ENCODE measurements at regions not wholly inside any gene's neighbourhood (a gene's known extent, or its start where the extent isn't known, plus 50 kb on each side); places are given as distances from the start of the nearest gene placed in this dataset.

DNA sequence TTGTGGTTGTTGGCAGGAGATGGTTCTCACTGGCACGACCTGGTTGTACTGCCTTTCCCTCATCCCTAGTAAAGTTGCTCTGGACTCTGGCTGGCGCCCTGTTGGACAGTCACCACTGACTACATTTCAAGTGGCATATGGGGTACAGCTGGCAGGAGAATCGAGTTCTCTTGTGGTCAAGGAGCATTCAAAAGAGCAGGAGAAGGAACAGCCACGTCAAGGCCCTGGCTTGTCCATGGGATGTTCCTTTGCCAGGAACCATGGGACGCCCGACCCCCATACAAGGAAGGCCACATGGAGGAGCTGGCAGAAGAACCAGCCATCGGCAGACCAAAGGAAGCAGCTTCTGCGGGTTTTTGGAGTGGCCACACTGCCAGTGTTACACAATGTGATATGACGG is 87.0 kb upstream of the SLC25A13 start:
- H3K4me3 ChIP-seq (replicated peaks in 1 of 3; ENCODE audit: insufficient read depth in 1 of 3, low read depth in 1 of 3, low read length in 3 of 3), result no peak overlapping the region
- intact Hi-C loops (cut with micrococcal nuclease) (no loop called here), dilution Hi-C loops (cut with MboI; ENCODE audit: extremely low pct_ligation_motif_present, low sequenced_read_pairs) (no loop called here)
- H3K27me3 ChIP-seq (ENCODE audit: control insufficient read depth in 2 of 2, insufficient read depth in 2 of 2, low read length in 2 of 2), result no peaks in the 10 kb centered on the region
- DNase-seq (ENCODE audit: low read depth, low spot score) (no peak), FAIRE-seq (no peak)
- no TSS peak for BruUV-seq (replicated peaks)
- POLR2A ChIA-PET, result no interaction called here
- CTCF ChIA-PET, result interaction anchor here (1.2 kb wide), 1 partner anchor 12 kb away, joined by 3 read pairs; no protein-coding TSS in a partner anchor
- H3K9ac ChIP-seq (replicated peaks; ENCODE audit: extremely low read depth, insufficient read depth, low read length), result no peak overlapping the region
- TF ChIP-seq, protein P1, sequence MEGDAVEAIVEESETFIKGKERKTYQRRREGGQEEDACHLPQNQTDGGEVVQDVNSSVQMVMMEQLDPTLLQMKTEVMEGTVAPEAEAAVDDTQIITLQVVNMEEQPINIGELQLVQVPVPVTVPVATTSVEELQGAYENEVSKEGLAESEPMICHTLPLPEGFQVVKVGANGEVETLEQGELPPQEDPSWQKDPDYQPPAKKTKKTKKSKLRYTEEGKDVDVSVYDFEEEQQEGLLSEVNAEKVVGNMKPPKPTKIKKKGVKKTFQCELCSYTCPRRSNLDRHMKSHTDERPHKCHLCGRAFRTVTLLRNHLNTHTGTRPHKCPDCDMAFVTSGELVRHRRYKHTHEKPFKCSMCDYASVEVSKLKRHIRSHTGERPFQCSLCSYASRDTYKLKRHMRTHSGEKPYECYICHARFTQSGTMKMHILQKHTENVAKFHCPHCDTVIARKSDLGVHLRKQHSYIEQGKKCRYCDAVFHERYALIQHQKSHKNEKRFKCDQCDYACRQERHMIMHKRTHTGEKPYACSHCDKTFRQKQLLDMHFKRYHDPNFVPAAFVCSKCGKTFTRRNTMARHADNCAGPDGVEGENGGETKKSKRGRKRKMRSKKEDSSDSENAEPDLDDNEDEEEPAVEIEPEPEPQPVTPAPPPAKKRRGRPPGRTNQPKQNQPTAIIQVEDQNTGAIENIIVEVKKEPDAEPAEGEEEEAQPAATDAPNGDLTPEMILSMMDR (IDR thresholded peaks at IDR 0.05; ENCODE audit: extremely low read depth in 1 of 2, insufficient read depth in 1 of 2, low read depth in 1 of 2, low read length in 2 of 2), result no peak
- no peak for TF ChIP-seq GATA2 (IDR thresholded peaks at IDR 0.05; ENCODE audit: insufficient read depth, insufficient read length, low read depth, low read length)
- TF ChIP-seq, protein P2, sequence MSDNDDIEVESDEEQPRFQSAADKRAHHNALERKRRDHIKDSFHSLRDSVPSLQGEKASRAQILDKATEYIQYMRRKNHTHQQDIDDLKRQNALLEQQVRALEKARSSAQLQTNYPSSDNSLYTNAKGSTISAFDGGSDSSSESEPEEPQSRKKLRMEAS (IDR thresholded peaks at IDR 0.05; ENCODE audit: insufficient read depth, insufficient read length), result no peak
- no peak for TF ChIP-seq JUN (IDR thresholded peaks at IDR 0.05; ENCODE audit: borderline replicate concordance, insufficient read depth, insufficient read length, low read depth)
- no peak for TF ChIP-seq EZH2 (IDR thresholded peaks at IDR 0.05; ENCODE audit: borderline replicate concordance, low read depth, low read length, severe bottlenecking)
- TF ChIP-seq POLR2AphosphoS5 (IDR thresholded peaks at IDR 0.05; ENCODE audit: insufficient read depth, low read depth, low read length), result no peak
- TF ChIP-seq FOS (IDR thresholded peaks at IDR 0.05; ENCODE audit: borderline replicate concordance, insufficient read depth, low read length), result no peak
- no peak for TF ChIP-seq POLR2A (IDR thresholded peaks at IDR 0.05; ENCODE audit: low read depth, low read length)
- no peak for TF ChIP-seq MYC (IDR thresholded peaks at IDR 0.05; ENCODE audit: low read depth, low read length)
- H3K4me1 ChIP-seq (ENCODE audit: control insufficient read depth, extremely low read depth, insufficient read depth, low read length), result peaks cover 11% of the 10 kb centered on the region
- no peaks in the 10 kb centered on the region for H3K79me2 ChIP-seq (ENCODE audit: control insufficient read depth, insufficient read depth, low read length)
- no peaks in the 10 kb centered on the region for H3K36me3 ChIP-seq (ENCODE audit: control insufficient read depth in 2 of 2, extremely low read depth in 1 of 2, insufficient read depth in 2 of 2, low read length in 2 of 2)
- H3K9me1 ChIP-seq (replicated peaks; ENCODE audit: control insufficient read depth, extremely low read depth, insufficient read depth, low read length), result no peaks in the 10 kb centered on the region
- H4K20me1 ChIP-seq (replicated peaks; ENCODE audit: control insufficient read depth, extremely low read depth, insufficient read depth, low read length), result no peaks in the 10 kb centered on the region
- no peak overlapping the region for H3K4me2 ChIP-seq (ENCODE audit: insufficient read depth, low read length)
- H2AFZ ChIP-seq (ENCODE audit: low read depth, low read length), result no peak overlapping the region
- H3K27ac ChIP-seq (ENCODE audit: insufficient read depth, low read depth, low read length), result no peak overlapping the region
- H3K9me3 ChIP-seq (replicated peaks; ENCODE audit: control insufficient read depth, insufficient read depth, low read length), result no peaks in the 10 kb centered on the region
